Psoas muscle (tissue), 7 donors: ENCODE measurements at regions not wholly inside any gene's neighbourhood (a gene's known extent, or its start where the extent isn't known, plus 50 kb on each side); places are given as distances from the start of the nearest gene placed in this dataset.

Experiments used
- ATAC-seq, 4 donors: fragments of 200-7000 bp; cut with Tn5 transposase; one replicate each; pipeline ENCODE4 v1.9.1; 2020; ENCODE audit warnings: moderate library complexity in 3 of 4, mild to moderate bottlenecking in 2 of 4
- DNase-seq, 2 donors: peaks; one replicate each; pipeline ENCODE4 v3.0.0-alpha.2; 2020
- H3K27ac ChIP-seq: fragments of 200-600 bp; one replicate; pipeline ENCODE4 v1.8.0; 2022
- H3K27me3 ChIP-seq, 3 donors: fragments of 200-600 bp in 1 of 3; one replicate each; pipeline versions ENCODE4 v1.6.1 to v1.8.0; 2013 to 2022; ENCODE audit warnings: low read length in 2 of 3, mild to moderate bottlenecking in 2 of 3, moderate library complexity in 1 of 3; ENCODE audit not compliant: insufficient read depth in 3 of 3
- H3K36me3 ChIP-seq, 2 donors: fragments of 200-600 bp in 1 of 2; one replicate each; pipeline versions ENCODE4 v1.6.1 to v1.8.0; 2013 to 2022; ENCODE audit warnings: low read depth in 1 of 2, mild to moderate bottlenecking in 1 of 2, moderate library complexity in 1 of 2; ENCODE audit not compliant: insufficient read depth in 1 of 2
- H3K4me1 ChIP-seq: fragments of 200-600 bp; one replicate; pipeline ENCODE4 v1.8.0; 2022
- H3K4me3 ChIP-seq: fragments of 200-600 bp; one replicate; pipeline ENCODE4 v1.8.0; 2022; ENCODE audit warnings: mild to moderate bottlenecking
- H3K9me3 ChIP-seq: fragments of 200-600 bp; one replicate; pipeline ENCODE4 v1.8.0; 2022
- WGBS, 3 donors: extraction: QIAGEN DNeasy Blood & Tissue Kit; methylation state at CpG; one replicate each; pipeline versions ENCODE4 v1.1.6 to v1.1.7; 2013; 5-methylcytosine and 5-hydroxymethylcytosine counted together
- intact Hi-C, 2 donors: fragments of 100-400 bp; cut with DNase I; formaldehyde crosslinking; loops; one replicate each; pipeline versions ENCODE4 v1.11.0 to v1.14.2; 2022
- TF ChIP-seq, protein P1 (sequence below): fragments of 200-600 bp; IDR thresholded peaks from one replicate; pipeline ENCODE4 v1.8.0; 2022; ENCODE audit warnings: antibody characterized with exemption
- donor health status: healthy with polysubstance abuse.
- donor health status: DM: no; HTN: no; CAD: no; lungs with moderate emphysema.
- donor health status: Bipolar disorder and iron deficiency.
- donor health status: healthy.
- donor health status: DM: yes; HTN: yes; CAD: no.
- donor health status: DM: no; HTN: no; CAD: no.
- donor health status: DM: yes; HTN: yes; CAD: no.

DNA sequence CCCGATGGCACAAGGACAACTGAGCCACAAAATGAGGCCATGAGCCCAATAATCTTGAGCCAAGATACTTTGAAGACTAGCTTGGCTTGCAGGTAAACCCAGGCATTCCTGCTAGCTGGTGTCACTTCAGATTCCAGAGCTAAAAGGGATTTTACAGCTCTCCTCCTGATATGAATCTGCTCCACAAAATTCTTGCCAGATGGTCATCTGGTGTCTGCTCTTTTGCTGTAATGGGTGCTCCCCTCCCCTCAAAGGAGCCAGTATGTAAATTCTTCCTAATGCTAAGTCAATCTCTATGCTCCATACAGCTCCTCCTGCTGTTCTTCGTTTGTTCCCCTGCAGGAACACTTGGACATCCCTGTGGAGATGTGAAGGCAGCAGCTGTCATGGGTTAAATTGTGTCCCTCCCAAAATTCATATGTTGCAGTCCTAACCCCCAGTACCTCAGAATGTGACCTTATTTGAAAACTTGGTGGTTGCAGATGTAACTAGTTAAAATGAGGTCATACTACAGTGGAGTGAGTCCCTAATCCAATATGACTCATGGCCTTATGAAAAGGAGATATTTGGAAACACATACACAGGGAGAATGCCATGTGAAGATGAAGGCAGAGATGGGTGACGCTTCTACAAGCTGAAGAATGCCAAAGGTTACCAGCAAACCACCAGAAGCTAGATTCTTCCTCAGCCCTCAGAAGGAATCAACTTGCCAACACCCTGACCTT, 180.6 kb upstream of the PALMD start:
- Histone ChIP-seq H3K4me1 (no peaks in the 10 kb centered on the region), H3K36me3 (no peaks in the 10 kb centered on the region), H3K9me3 (no peaks in the 10 kb centered on the region), H3K27ac (no peak overlapping the region), H3K27me3 (no peaks in the 10 kb centered on the region), H3K4me3 (no peak overlapping the region)
- no peak for ATAC-seq
- whole genome bisulfite sequencing, 3 donors: 56 to 67% (median 63%) methylated on average over 3 of the region's 3 CpGs
- no peak for DNase-seq
- intact Hi-C loops: no loop called here
- TF ChIP-seq, protein P1, sequence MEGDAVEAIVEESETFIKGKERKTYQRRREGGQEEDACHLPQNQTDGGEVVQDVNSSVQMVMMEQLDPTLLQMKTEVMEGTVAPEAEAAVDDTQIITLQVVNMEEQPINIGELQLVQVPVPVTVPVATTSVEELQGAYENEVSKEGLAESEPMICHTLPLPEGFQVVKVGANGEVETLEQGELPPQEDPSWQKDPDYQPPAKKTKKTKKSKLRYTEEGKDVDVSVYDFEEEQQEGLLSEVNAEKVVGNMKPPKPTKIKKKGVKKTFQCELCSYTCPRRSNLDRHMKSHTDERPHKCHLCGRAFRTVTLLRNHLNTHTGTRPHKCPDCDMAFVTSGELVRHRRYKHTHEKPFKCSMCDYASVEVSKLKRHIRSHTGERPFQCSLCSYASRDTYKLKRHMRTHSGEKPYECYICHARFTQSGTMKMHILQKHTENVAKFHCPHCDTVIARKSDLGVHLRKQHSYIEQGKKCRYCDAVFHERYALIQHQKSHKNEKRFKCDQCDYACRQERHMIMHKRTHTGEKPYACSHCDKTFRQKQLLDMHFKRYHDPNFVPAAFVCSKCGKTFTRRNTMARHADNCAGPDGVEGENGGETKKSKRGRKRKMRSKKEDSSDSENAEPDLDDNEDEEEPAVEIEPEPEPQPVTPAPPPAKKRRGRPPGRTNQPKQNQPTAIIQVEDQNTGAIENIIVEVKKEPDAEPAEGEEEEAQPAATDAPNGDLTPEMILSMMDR: no peak

DNA sequence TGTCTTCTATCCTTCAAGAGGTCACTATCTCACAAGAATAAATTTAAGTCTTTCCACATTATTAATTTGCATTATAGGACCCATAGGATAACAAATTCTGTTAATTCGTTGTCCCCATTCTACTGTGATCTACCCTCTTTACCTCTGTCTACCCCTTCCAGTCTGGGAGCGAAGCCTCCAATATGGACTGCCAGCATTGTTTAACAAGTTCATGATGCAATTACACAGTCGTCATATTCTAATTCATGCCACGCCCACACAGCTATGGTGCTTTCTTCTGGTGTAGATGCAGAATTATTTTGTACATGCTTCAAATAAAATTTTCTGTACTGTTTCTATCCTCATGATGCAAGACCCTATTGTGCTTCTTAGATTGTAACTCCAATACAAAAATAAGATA, 178.3 kb upstream of the PALMD start:
- 83 to 89% (median 87%) methylated on average over 4 of the region's 4 CpGs for WGBS, 3 donors
- TF ChIP-seq, protein P1: no peak
- DNase-seq (no peak), ATAC-seq (no peak)
- H3K27me3 ChIP-seq: no peaks in the 10 kb centered on the region
- no peaks in the 10 kb centered on the region for H3K4me1 ChIP-seq
- H3K36me3 ChIP-seq: no peaks in the 10 kb centered on the region
- H3K27ac ChIP-seq: no peak overlapping the region
- H3K9me3 ChIP-seq: no peaks in the 10 kb centered on the region
- H3K4me3 ChIP-seq: no peak overlapping the region
- intact Hi-C loops: no loop called here

DNA sequence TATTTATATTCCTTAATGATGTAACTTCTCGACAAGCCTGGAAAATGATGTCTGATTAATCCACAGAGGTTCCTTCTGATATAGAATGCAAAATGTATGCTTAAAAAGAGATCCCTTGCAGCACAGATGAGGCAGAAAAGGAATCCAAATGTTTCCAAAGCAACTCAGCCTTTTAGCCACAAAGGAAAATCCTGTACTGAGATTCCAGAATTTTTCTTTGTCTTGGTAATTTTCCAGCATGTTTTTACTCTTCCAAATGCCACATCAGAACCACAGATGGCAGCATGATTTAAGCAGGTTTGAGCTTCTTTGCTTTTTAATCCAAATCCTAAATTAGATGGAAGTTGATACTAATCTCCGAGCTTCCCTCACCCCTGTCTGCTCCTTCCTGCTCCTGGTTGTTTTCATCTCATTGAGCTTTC, 176.4 kb upstream of the PALMD start:
- no peak for ATAC-seq
- WGBS, 3 donors: 35 to 55% (median 50%) methylated on average over 2 of the region's 2 CpGs
- no peak for DNase-seq
- no peaks in the 10 kb centered on the region for H3K9me3 ChIP-seq
- H3K27ac ChIP-seq: no peak overlapping the region
- no peaks in the 10 kb centered on the region for H3K36me3 ChIP-seq
- TF ChIP-seq, protein P1: no peak
- intact Hi-C loops: no loop called here
- H3K4me1 ChIP-seq: no peaks in the 10 kb centered on the region
- no peak overlapping the region for H3K4me3 ChIP-seq
- H3K27me3 ChIP-seq: no peaks in the 10 kb centered on the region

DNA sequence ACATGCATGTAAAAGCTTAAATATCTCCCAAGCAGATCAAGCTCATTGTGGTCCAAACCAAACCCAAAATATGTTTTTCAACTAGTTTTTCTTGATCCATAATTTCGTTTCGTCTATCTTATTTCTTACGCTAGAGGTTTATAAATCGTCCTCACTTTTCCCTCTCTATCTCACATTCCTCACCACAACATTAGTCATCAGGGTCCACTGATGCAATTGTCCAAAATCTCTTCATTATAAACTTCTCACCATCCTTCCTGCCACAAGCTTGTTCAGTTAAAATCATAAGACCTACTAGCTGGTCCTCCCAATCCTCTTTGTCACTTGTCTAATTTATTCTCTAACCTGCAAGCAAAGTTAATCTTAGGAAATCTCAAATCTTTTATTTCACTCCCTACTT, 173.0 kb upstream of the PALMD start:
- no peaks in the 10 kb centered on the region for H3K27me3 ChIP-seq
- 93 to 96% (median 95%) methylated on average over 4 of the region's 4 CpGs for WGBS, 3 donors
- H3K27ac ChIP-seq: no peak overlapping the region
- H3K4me1 ChIP-seq: no peaks in the 10 kb centered on the region
- no peaks in the 10 kb centered on the region for H3K9me3 ChIP-seq
- H3K4me3 ChIP-seq: no peak overlapping the region
- intact Hi-C loops: no loop called here
- TF ChIP-seq, protein P1: no peak
- no peak for ATAC-seq
- no peak for DNase-seq
- H3K36me3 ChIP-seq: no peaks in the 10 kb centered on the region

DNA sequence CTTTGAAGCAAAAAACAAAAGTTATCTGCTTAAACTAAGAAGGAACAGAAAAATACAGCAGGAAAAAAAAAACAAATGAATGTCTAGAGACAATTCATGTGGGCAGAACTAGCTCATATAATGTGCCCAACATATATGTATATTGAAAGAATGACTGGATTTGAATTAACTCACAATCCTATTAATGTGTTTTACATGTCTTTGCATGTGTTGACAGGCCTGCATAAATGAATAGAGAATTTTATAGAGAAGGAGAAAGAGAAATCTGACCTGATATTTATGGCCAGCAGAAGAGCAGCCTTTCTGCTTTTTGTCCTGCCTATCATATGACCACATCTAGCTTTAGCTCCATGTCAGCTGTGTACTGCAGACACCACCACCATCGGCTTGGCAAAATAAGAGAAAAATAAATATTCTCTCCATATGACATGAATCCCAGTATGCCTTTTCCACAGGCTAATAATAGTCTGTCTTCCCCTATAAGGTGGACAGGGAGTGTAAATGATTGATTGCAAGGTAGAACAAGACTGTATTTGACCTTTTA, 171.5 kb upstream of the PALMD start:
- ATAC-seq: no peak

More for the DNA sequence above, 171.5 kb upstream of the PALMD start:
- WGBS, 3 donors: 42 to 48% (median 45%) methylated on average over 1 of the region's 1 CpG
- H3K4me3 ChIP-seq: no peak overlapping the region
- no peak overlapping the region for H3K27ac ChIP-seq
- no peaks in the 10 kb centered on the region for H3K36me3 ChIP-seq
- intact Hi-C loops: no loop called here
- TF ChIP-seq, protein P1: no peak
- H3K4me1 ChIP-seq: no peaks in the 10 kb centered on the region
- DNase-seq: no peak
- no peaks in the 10 kb centered on the region for H3K9me3 ChIP-seq
- H3K27me3 ChIP-seq: no peaks in the 10 kb centered on the region
